GM23338 (cell line): ENCODE measurements at regions not wholly inside any gene's neighbourhood (a gene's known extent, or its start where the extent isn't known, plus 50 kb on each side); places are given as distances from the start of the nearest gene placed in this dataset.

Experiments used
- ATAC-seq: fragments of 200-7000 bp; cut with Tn5 transposase; 3 replicates; pipeline ENCODE4 v1.9.1; 2020
- DNase-seq: peaks from one replicate; pipeline ENCODE4 v3.0.0-alpha.2; 2015; ENCODE audit warnings: low spot score
- H2AFZ ChIP-seq: fragments of 200-600 bp; sonication (generic); 2 replicates; pipeline ENCODE4 v1.8.0; 2016; ENCODE audit warnings: antibody characterized with exemption, mild to moderate bottlenecking, moderate library complexity
- H3F3A ChIP-seq: fragments of 200-600 bp; sonication (generic); replicated peaks from 2 replicates; pipeline ENCODE4 v1.8.0; 2017; ENCODE audit warnings: antibody characterized with exemption, mixed run types, low read depth
- H3K27ac ChIP-seq: fragments of 200-600 bp; sonication (generic); 2 replicates; pipeline ENCODE4 v1.6.1; 2016; ENCODE audit warnings: low read depth
- H3K27me3 ChIP-seq: fragments of 200-600 bp; sonication (generic); 2 replicates; pipeline ENCODE4 v1.8.0; 2016; ENCODE audit warnings: mild to moderate bottlenecking, mixed run types, moderate library complexity; ENCODE audit not compliant: insufficient read depth
- H3K36me3 ChIP-seq: fragments of 200-600 bp; sonication (generic); 2 replicates; pipeline ENCODE4 v1.8.0; 2016; ENCODE audit warnings: mild to moderate bottlenecking; ENCODE audit not compliant: insufficient read depth
- H3K4me1 ChIP-seq: fragments of 200-600 bp; sonication (generic); 2 replicates; pipeline ENCODE4 v1.8.0; 2016; ENCODE audit warnings: mild to moderate bottlenecking, moderate library complexity; ENCODE audit not compliant: insufficient read depth
- H3K4me2 ChIP-seq: fragments of 200-600 bp; sonication (generic); 2 replicates; pipeline ENCODE4 v1.7.1; 2017; ENCODE audit warnings: mixed run types
- H3K4me3 ChIP-seq: fragments of 200-600 bp; sonication (generic); 2 replicates; pipeline ENCODE4 v1.6.1; 2016; ENCODE audit warnings: mixed run types
- H3K79me2 ChIP-seq: fragments of 200-600 bp; sonication (generic); replicated peaks from 2 replicates; pipeline ENCODE4 v1.8.0; 2017; ENCODE audit warnings: mild to moderate bottlenecking; ENCODE audit not compliant: insufficient read depth
- H3K9me2 ChIP-seq: fragments of 200-600 bp; sonication (generic); 2 replicates; pipeline ENCODE4 v1.8.0; 2017; ENCODE audit not compliant: insufficient read depth
- H4K20me1 ChIP-seq: fragments of 200-600 bp; sonication (generic); replicated peaks from 2 replicates; pipeline ENCODE4 v1.8.0; 2017; ENCODE audit warnings: mild to moderate bottlenecking; ENCODE audit not compliant: insufficient read depth
- H3K27ac Mint-ChIP-seq: 2 replicates; pipeline ENCODE4 v1.8.0; 2020; ENCODE audit warnings: inconsistent platforms, mild to moderate bottlenecking, moderate library complexity, mixed read lengths
- H3K27me3 Mint-ChIP-seq: 3 replicates; pipeline ENCODE4 v1.8.0; 2022; ENCODE audit warnings: low read depth, mild to moderate bottlenecking, moderate library complexity, mixed read lengths, inconsistent platforms; ENCODE audit not compliant: insufficient read depth, poor library complexity
- H3K36me3 Mint-ChIP-seq: 3 replicates; pipeline ENCODE4 v1.8.0; 2021; ENCODE audit warnings: low read depth, mild to moderate bottlenecking, inconsistent platforms, moderate library complexity, mixed read lengths
- H3K4me1 Mint-ChIP-seq: 3 replicates; pipeline ENCODE4 v1.8.0; 2020; ENCODE audit warnings: mild to moderate bottlenecking, inconsistent platforms, mixed read lengths
- H3K4me3 Mint-ChIP-seq: 3 replicates; pipeline ENCODE4 v1.8.0; 2021; ENCODE audit warnings: moderate library complexity, mild to moderate bottlenecking, inconsistent platforms, mixed read lengths
- H3K9me3 Mint-ChIP-seq: 3 replicates; pipeline ENCODE4 v1.8.0; 2020; ENCODE audit warnings: moderate library complexity, mild to moderate bottlenecking, inconsistent platforms, mixed read lengths
- CREB1 ChIP-seq: fragments of 250-450 bp; sonication (Bioruptor Pico); IDR thresholded peaks from 2 replicates; pipeline ENCODE4 v1.5.0; 2020; ENCODE audit warnings: low read depth, mild to moderate bottlenecking, moderate library complexity
- CTCF ChIP-seq, 2 experiments: fragments of 200-600 bp in 1 of 2; sonication (generic) in 1 of 2; conservative IDR thresholded peaks; 2 replicates each; pipeline versions ENCODE4 v1.5.1 to v1.6.1; 2016 to 2017; ENCODE audit warnings: antibody characterized with exemption in 2 of 2, low read depth in 2 of 2, mild to moderate bottlenecking in 2 of 2, moderate library complexity in 1 of 2
- ETS1 ChIP-seq: IDR thresholded peaks from 2 replicates; pipeline ENCODE4 v1.6.1; 2016; ENCODE audit warnings: antibody characterized with exemption
- EZH2 ChIP-seq: fragments of 200-600 bp; sonication (generic); IDR thresholded peaks from one replicate; pipeline ENCODE4 v1.8.0; 2017; ENCODE audit warnings: antibody characterized with exemption, mild to moderate bottlenecking, low read depth; ENCODE audit not compliant: unreplicated experiment
- JUNB ChIP-seq: IDR thresholded peaks from one replicate; pipeline ENCODE4 v1.6.1; 2016; ENCODE audit warnings: antibody characterized with exemption; ENCODE audit not compliant: unreplicated experiment
- NANOG ChIP-seq: IDR thresholded peaks from 2 replicates; pipeline ENCODE4 v1.6.1; 2016; ENCODE audit warnings: antibody characterized with exemption, borderline replicate concordance
- POLR2AphosphoS5 ChIP-seq: IDR thresholded peaks from 2 replicates; pipeline ENCODE4 v1.6.1; 2016; ENCODE audit warnings: antibody characterized with exemption, low read depth
- ZNF462 ChIP-seq: fragments of 250-450 bp; sonication (Bioruptor Pico); IDR thresholded peaks from 2 replicates; pipeline ENCODE4 v1.5.0; 2020; ENCODE audit warnings: mild to moderate bottlenecking, moderate library complexity

GRCh38 chr3:127374086-127375010, 86.5 kb upstream of the PRR20G start:
- Mint-ChIP-seq H3K27me3 (peaks cover 5% of the 10 kb centered on the region), H3K9me3 (no peaks in the 10 kb centered on the region), H3K4me3 (no peak overlapping the region), H3K4me1 (peaks cover 2% of the 10 kb centered on the region; the same call in 1 of the 3 replicates), H3K27ac (no peak overlapping the region), H3K36me3 (no peaks in the 10 kb centered on the region)
- no peaks in the 10 kb centered on the region for H3K9me2 ChIP-seq
- H4K20me1 ChIP-seq, result no peaks in the 10 kb centered on the region
- H3K4me3 ChIP-seq, result no peak overlapping the region
- no peaks in the 10 kb centered on the region for H3K36me3 ChIP-seq
- H3K4me2 ChIP-seq, result no peak overlapping the region
- peak; percentile 70 to 83 for TF ChIP-seq CTCF (conservative IDR thresholded peaks at IDR 0.05; ENCODE audit: low read depth in 2 of 2)
- TF ChIP-seq NANOG, result no peak
- peak; percentile 91 for ATAC-seq
- no peaks in the 10 kb centered on the region for H3K27me3 ChIP-seq
- H3K27ac ChIP-seq, result no peak overlapping the region
- DNase-seq, result peak; percentile 71
- no peaks in the 10 kb centered on the region for H3K79me2 ChIP-seq
- no peaks in the 10 kb centered on the region for H3K4me1 ChIP-seq
- H3F3A ChIP-seq, result no peaks in the 10 kb centered on the region
- no peak overlapping the region for H2AFZ ChIP-seq

GRCh38 chr3:127373441-127374085, 85.7 kb upstream of the PRR20G start:
- Histone ChIP-seq H3K79me2 (no peaks in the 10 kb centered on the region), H3K4me3 (no peak overlapping the region), H3K4me1 (no peaks in the 10 kb centered on the region), H3K4me2 (no peak overlapping the region), H3K36me3 (no peaks in the 10 kb centered on the region), H2AFZ (no peak overlapping the region), H3K9me2 (no peaks in the 10 kb centered on the region), H3K27ac (no peak overlapping the region), H3F3A (no peaks in the 10 kb centered on the region), H4K20me1 (no peaks in the 10 kb centered on the region), H3K27me3 (no peaks in the 10 kb centered on the region)
- ATAC-seq (no peak), DNase-seq (no peak)
- Mint-ChIP-seq H3K36me3 (no peaks in the 10 kb centered on the region), H3K4me1 (peaks cover 8% of the 10 kb centered on the region), H3K9me3 (no peaks in the 10 kb centered on the region), H3K27me3 (peaks cover 7% of the 10 kb centered on the region), H3K27ac (no peak overlapping the region; the same call in 1 of the 2 replicates), H3K4me3 (no peak overlapping the region)
- TF ChIP-seq CTCF (conservative IDR thresholded peaks at IDR 0.05; ENCODE audit: low read depth in 2 of 2) (no peak), EZH2 (no peak), ZNF462 (CRISPR knock-in tag) (no peak), CREB1 (CRISPR knock-in tag) (no peak), ETS1 (no peak), JUNB (no peak), POLR2AphosphoS5 (no peak)
